K562 (cell line): ENCODE measurements at regions not wholly inside any gene's neighbourhood (a gene's known extent, or its start where the extent isn't known, plus 50 kb on each side); places are given as distances from the start of the nearest gene placed in this dataset.

Experiments used
- ATAC-seq: fragments of 200-7000 bp; cut with Tn5 transposase; 3 replicates; pipeline ENCODE4 v1.9.1; 2020; ENCODE audit warnings: moderate library complexity
- BruUV-seq: library from RNA; stranded (reverse); fragments of 400-500 nt; replicated peaks from 2 replicates; lab custom pipeline; 2021; lab: Mats Ljungman, UMichigan
- CTCF ChIA-PET: fragments of 300-600 bp; formaldehyde crosslinking; extraction: SDS; loops from one replicate; lab custom pipeline; 2021; ENCODE audit warnings: low intra/inter-chr PET ratio; lab: Yijun Ruan, JAX
- POLR2A ChIA-PET: fragments of 300-600, 350-650 bp; sonication (Branson Sonifier 250); formaldehyde crosslinking; extraction: SDS; loops from one replicate; lab custom pipeline; 2021; ENCODE audit warnings: antibody characterized with exemption, inconsistent platforms; lab: Yijun Ruan, JAX
- DNase-seq, 4 experiments: peaks; one replicate each; pipeline versions ENCODE4 v3.0.0 to v3.0.0-alpha.2; 2011 to 2018; ENCODE audit warnings: low spot score in 3 of 4, mixed read lengths in 3 of 4; ENCODE audit errors: extremely low read depth in 1 of 4
- FAIRE-seq: peaks from 2 replicates; lab custom pipeline; 2011; peaks lifted over from hg19 to GRCh38; lab: Jason Lieb, UNC
- H2AFZ ChIP-seq: 2 replicates; pipeline ENCODE4 v1.6.0; 2011; ENCODE audit warnings: low read depth, low read length, control low read depth, inconsistent platforms
- H3K27ac ChIP-seq: fragments of 200-600 bp; 3 replicates; pipeline ENCODE4 v1.8.0; 2011; ENCODE audit warnings: low read depth, mild to moderate bottlenecking, control low read depth, inconsistent platforms, low read length, moderate library complexity, mixed read lengths; ENCODE audit errors: extremely low read depth
- H3K27me3 ChIP-seq, 2 experiments: fragments of 300-600 bp in 1 of 2; 2 replicates in 1 of 2; 3 replicates in 1 of 2; pipeline versions ENCODE4 v1.6.0 to v1.8.0; 2011; ENCODE audit warnings: inconsistent platforms in 2 of 2, low read length in 2 of 2, mild to moderate bottlenecking in 1 of 2, mixed read lengths in 1 of 2, moderate library complexity in 1 of 2; ENCODE audit not compliant: control insufficient read depth in 2 of 2, insufficient read depth in 2 of 2
- H3K36me3 ChIP-seq: fragments of 300-600 bp; 3 replicates; pipeline ENCODE4 v1.8.0; 2011; ENCODE audit warnings: mild to moderate bottlenecking, low read length, inconsistent platforms; ENCODE audit not compliant: control insufficient read depth, insufficient read depth
- H3K4me1 ChIP-seq, 2 experiments: fragments of 200-600 bp in 1 of 2; replicated peaks in 1 of 2; 2 replicates in 1 of 2; 3 replicates in 1 of 2; pipeline versions ENCODE4 v1.5.1 to v1.8.0; 2011; ENCODE audit warnings: inconsistent platforms in 2 of 2, low read length in 2 of 2, mild to moderate bottlenecking in 1 of 2, mixed read lengths in 1 of 2, moderate library complexity in 1 of 2; ENCODE audit not compliant: control insufficient read depth in 2 of 2, insufficient read depth in 2 of 2
- H3K4me2 ChIP-seq: 2 replicates; pipeline ENCODE4 v1.6.1; 2011; ENCODE audit warnings: low read length, control low read depth, inconsistent platforms, mixed read lengths; ENCODE audit not compliant: insufficient read depth
- H3K4me3 ChIP-seq: fragments of 200-600 bp; sonication (generic), shearing (Covaris generic); 2 replicates; pipeline ENCODE4 v1.5.1; 2016; ENCODE audit warnings: control low read depth, inconsistent platforms
- H3K79me2 ChIP-seq: fragments of 200-600 bp; 3 replicates; pipeline ENCODE4 v1.8.0; 2011; ENCODE audit warnings: low read length, inconsistent platforms; ENCODE audit not compliant: control insufficient read depth, insufficient read depth
- H3K9ac ChIP-seq, 2 experiments: 2 replicates each; pipeline versions ENCODE4 v1.6.0 to v1.6.1; 2011; ENCODE audit warnings: low read depth in 2 of 2, low read length in 2 of 2, control low read depth in 1 of 2, inconsistent platforms in 1 of 2, mild to moderate bottlenecking in 1 of 2, mixed read lengths in 1 of 2; ENCODE audit not compliant: insufficient read depth in 1 of 2
- H3K9me1 ChIP-seq: one replicate; pipeline ENCODE4 v1.6.0; 2011; ENCODE audit warnings: inconsistent platforms, mild to moderate bottlenecking, low read length, moderate library complexity; ENCODE audit not compliant: control insufficient read depth, insufficient read depth
- H3K9me3 ChIP-seq: replicated peaks from 2 replicates; pipeline ENCODE4 v1.5.1; 2011; ENCODE audit warnings: low read depth, low read length, inconsistent platforms; ENCODE audit not compliant: control insufficient read depth, insufficient read depth
- H4K20me1 ChIP-seq: replicated peaks from 2 replicates; pipeline ENCODE4 v1.6.1; 2011; ENCODE audit warnings: low read length, inconsistent platforms, mixed read lengths; ENCODE audit not compliant: control insufficient read depth, insufficient read depth
- DEAF1 ChIP-seq: fragments of 450-650 bp; formaldehyde crosslinking; IDR thresholded peaks from 2 replicates; pipeline ENCODE4 v1.4.0; 2020; ENCODE audit warnings: mild to moderate bottlenecking, moderate library complexity
- FOXJ2 ChIP-seq: fragments of 200-800 bp; sonication (Bioruptor generic); IDR thresholded peaks from 2 replicates; pipeline ENCODE4 v1.6.1; 2016; ENCODE audit warnings: missing genetic modification characterization, missing compliant biosample characterization
- GABPB2 ChIP-seq: fragments of 250-450 bp; sonication (Bioruptor Pico); conservative IDR thresholded peaks from 2 replicates; pipeline ENCODE4 v1.5.1; 2021; ENCODE audit warnings: mild to moderate bottlenecking
- HNRNPH1 ChIP-seq: fragments of 200-400 bp; formaldehyde crosslinking; optimal IDR thresholded peaks from 2 replicates; pipeline ENCODE3; 2017; ENCODE audit warnings: low read depth, mild to moderate bottlenecking, low read length, moderate library complexity
- HNRNPK ChIP-seq: fragments of 200-400 bp; formaldehyde crosslinking; IDR thresholded peaks from one replicate; pipeline ENCODE4 v1.6.1; 2018; ENCODE audit warnings: mild to moderate bottlenecking, low read depth, low read length; ENCODE audit not compliant: poor library complexity, severe bottlenecking
- LEF1 ChIP-seq: fragments of 450-650 bp; IDR thresholded peaks from 2 replicates; pipeline ENCODE4 v1.6.1; 2016; ENCODE audit warnings: mild to moderate bottlenecking
- MIER1 ChIP-seq: fragments of 450-650 bp; IDR thresholded peaks from 2 replicates; pipeline ENCODE4 v1.6.1; 2016; ENCODE audit warnings: antibody characterized with exemption, mild to moderate bottlenecking, low read depth
- NELFE ChIP-seq: IDR thresholded peaks from 2 replicates; pipeline ENCODE4 v1.6.1; 2011; ENCODE audit warnings: mild to moderate bottlenecking; ENCODE audit not compliant: insufficient read depth, insufficient read length
- NFIX ChIP-seq: fragments of 250-450 bp; sonication (Bioruptor Pico); IDR thresholded peaks from 2 replicates; pipeline ENCODE4 v1.4.0; 2020; ENCODE audit warnings: low read depth, mild to moderate bottlenecking, moderate library complexity
- RNF219 ChIP-seq: fragments of 250-450 bp; sonication (Bioruptor Pico); IDR thresholded peaks from 2 replicates; pipeline ENCODE4 v1.5.0; 2022; ENCODE audit warnings: mild to moderate bottlenecking
- SAP30 ChIP-seq: fragments of 200-600 bp; sonication (generic); IDR thresholded peaks from 2 replicates; pipeline ENCODE4 v1.6.1; 2012; ENCODE audit warnings: borderline replicate concordance, low read depth, mild to moderate bottlenecking, moderate library complexity, low read length, control low read depth, inconsistent platforms; ENCODE audit not compliant: insufficient read depth, poor library complexity, severe bottlenecking
- SMAD3 ChIP-seq: fragments of 450-650 bp; formaldehyde crosslinking; conservative IDR thresholded peaks from 2 replicates; pipeline ENCODE4 v1.4.0; 2020; ENCODE audit warnings: mild to moderate bottlenecking
- SMARCB1 ChIP-seq: IDR thresholded peaks from 2 replicates; pipeline ENCODE4 v1.6.1; 2011; ENCODE audit warnings: improper control_type of control experiment, low read depth; ENCODE audit not compliant: insufficient read length
- SPI1 ChIP-seq: IDR thresholded peaks from 2 replicates; pipeline ENCODE4 v1.6.1; 2011; ENCODE audit warnings: low read depth, low read length, control low read depth, borderline replicate concordance
- TBP ChIP-seq: optimal IDR thresholded peaks from 2 replicates; pipeline ENCODE3; 2011; ENCODE audit warnings: low read depth, low read length, improper control_type of control experiment
- ZNF232 ChIP-seq: sonication (generic); formaldehyde crosslinking; IDR thresholded peaks from 2 replicates; pipeline ENCODE4 v1.8.0; 2022; ENCODE audit warnings: mild to moderate bottlenecking, missing genetic modification reagents
- ZNF3 ChIP-seq: fragments of 250-450 bp; sonication (Bioruptor Pico); IDR thresholded peaks from 2 replicates; pipeline ENCODE4 v1.5.0; 2021; ENCODE audit warnings: mild to moderate bottlenecking, moderate library complexity
- ZNF324 ChIP-seq: fragments of 250-450 bp; sonication (Bioruptor Pico); IDR thresholded peaks from 2 replicates; pipeline ENCODE4 v1.4.0; 2020; ENCODE audit warnings: mild to moderate bottlenecking
- in situ Hi-C: fragments of 300-500 bp; cut with MboI; formaldehyde crosslinking; loops from 4 replicates; pipeline ENCODE4 v1.15.0; 2018; ENCODE audit warnings: inconsistent platforms, mixed read lengths
- intact Hi-C: fragments of 100-400 bp; cut with micrococcal nuclease; formaldehyde crosslinking; loops from 2 replicates; pipeline ENCODE4 v1.14.2; 2022

DNA sequence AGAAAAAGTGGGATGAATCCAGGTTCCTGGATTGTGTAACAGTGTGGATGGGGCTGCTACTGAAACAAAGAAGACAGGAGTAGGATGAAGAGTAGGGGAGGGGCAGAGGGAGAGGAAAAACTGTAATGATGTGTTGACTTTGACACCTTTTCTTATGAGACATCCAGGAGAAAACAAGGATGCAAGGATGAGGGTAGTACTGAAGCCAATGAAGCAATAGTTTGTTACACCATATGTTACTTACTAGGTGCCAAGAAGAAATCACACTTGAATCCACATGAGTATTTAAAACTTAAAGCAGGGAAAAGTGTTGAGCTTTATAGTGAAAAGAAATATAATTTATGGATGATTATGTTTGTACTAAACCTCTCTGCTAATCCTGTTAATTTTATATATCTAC is 420.6 kb downstream of the ARL4A start:
- H3K27me3 ChIP-seq: no peaks in the 10 kb centered on the region
- CTCF ChIA-PET: no interaction called here
- ATAC-seq (no peak), FAIRE-seq (no peak), DNase-seq (no peak)
- H3K9me3 ChIP-seq: no peaks in the 10 kb centered on the region
- H3K36me3 ChIP-seq: no peaks in the 10 kb centered on the region
- H3K4me3 ChIP-seq: no peak overlapping the region
- H3K9me1 ChIP-seq: no peaks in the 10 kb centered on the region
- in situ Hi-C loops (no loop called here), intact Hi-C loops (no loop called here)
- no peak overlapping the region for H2AFZ ChIP-seq
- H3K4me1 ChIP-seq: peaks cover 0 to 9% of the 10 kb centered on the region in 2 experiments; a peak in 2 of 5 replicates
- no TSS peak for BruUV-seq
- H4K20me1 ChIP-seq: no peaks in the 10 kb centered on the region
- H3K79me2 ChIP-seq: no peaks in the 10 kb centered on the region
- no peak for TF ChIP-seq NELFE
- TF ChIP-seq HNRNPK: no peak
- no peak for TF ChIP-seq HNRNPH1
- TF ChIP-seq TBP: no peak
- no peak for TF ChIP-seq FOXJ2 (tag)
- TF ChIP-seq MIER1: no peak
- no peak for TF ChIP-seq ZNF3 (CRISPR knock-in tag)
- TF ChIP-seq SPI1: no peak
- no peak for TF ChIP-seq NFIX (CRISPR knock-in tag)
- no peak for TF ChIP-seq DEAF1 (CRISPR knock-in tag)
- TF ChIP-seq ZNF232 (CRISPR knock-in tag): no peak
- TF ChIP-seq RNF219 (CRISPR knock-in tag): no peak
- TF ChIP-seq SAP30: no peak
- no peak for TF ChIP-seq SMAD3 (CRISPR knock-in tag)
- TF ChIP-seq LEF1: no peak
- TF ChIP-seq ZNF324 (CRISPR knock-in tag): no peak
- TF ChIP-seq SMARCB1: no peak
- TF ChIP-seq GABPB2 (CRISPR knock-in tag): no peak
- no peak overlapping the region for H3K9ac ChIP-seq
- POLR2A ChIA-PET: no interaction called here
- H3K4me2 ChIP-seq: no peak overlapping the region
- H3K27ac ChIP-seq: no peak overlapping the region
